WI38 (cell line): ENCODE measurements at regions not wholly inside any gene's neighbourhood (a gene's known extent, or its start where the extent isn't known, plus 50 kb on each side); places are given as distances from the start of the nearest gene placed in this dataset.

ENCODE experiments used
- H3K4me3 ChIP-seq: 2 replicates; pipeline ENCODE4 v1.5.1; 2011; ENCODE audit warnings: low read depth, mild to moderate bottlenecking, control low read depth, low read length
- CTCF ChIP-seq: IDR thresholded peaks from 2 replicates; pipeline ENCODE4 v1.5.1; 2012; ENCODE audit warnings: low read depth, mild to moderate bottlenecking, control low read depth, low read length

GRCh38 chr2:66888791-66889631 is 454.1 kb downstream of the MEIS1 start:
- no peak overlapping the region for H3K4me3 ChIP-seq
- TF ChIP-seq CTCF, result no peak

- H3K4me3 ChIP-seq, result no peak overlapping the region
- TF ChIP-seq CTCF, result no peak
Measured at GRCh38 chr2:66889632-66889882, 454.6 kb downstream of the MEIS1 start.

GRCh38 chr2:66890166-66890742 is 455.3 kb downstream of the MEIS1 start:
- H3K4me3 ChIP-seq, result no peak overlapping the region
- no peak for TF ChIP-seq CTCF

- TF ChIP-seq CTCF, result no peak
- H3K4me3 ChIP-seq, result no peak overlapping the region
Measured at GRCh38 chr2:66895206-66895605, 460.3 kb downstream of the MEIS1 start.

- no peak overlapping the region for H3K4me3 ChIP-seq
Measured at GRCh38 chr2:66896131-66896530, 461.2 kb downstream of the MEIS1 start.

GRCh38 chr2:66897181-66897580 is 462.3 kb downstream of the MEIS1 start:
- H3K4me3 ChIP-seq, result no peak overlapping the region
- TF ChIP-seq CTCF, result no peak

More at GRCh38 chr2:66896131-66896530, 461.2 kb downstream of the MEIS1 start:
- no peak for TF ChIP-seq CTCF

- H3K4me3 ChIP-seq, result no peak overlapping the region
- no peak for TF ChIP-seq CTCF
Measured at GRCh38 chr2:66897691-66898150, 462.8 kb downstream of the MEIS1 start.
